T-cell (primary cell): ENCODE measurements at regions not wholly inside any gene's neighbourhood (a gene's known extent, or its start where the extent isn't known, plus 50 kb on each side); places are given as distances from the start of the nearest gene placed in this dataset.

Experiments
- ATAC-seq, 4 experiments: fragments of 200-7000 bp in 3 of 4; fragments of 150-1000 bp in 1 of 4; cut with Tn5 transposase; replicated peaks in 1 of 4; 1 replicate in 3 of 4; 2 replicates in 1 of 4; pipeline ENCODE4 v1.10.0; 2021; ENCODE audit warnings: moderate library complexity in 3 of 4, mild to moderate bottlenecking in 2 of 4, moderate number of reproducible peaks in 1 of 4
- CTCF ChIA-PET, 2 donors: fragments of 300-600 bp; sonication (Branson Sonifier 250); formaldehyde crosslinking; loops; one replicate each; lab custom pipeline; 2022; ENCODE audit warnings: antibody characterized with exemption in 2 of 2; lab: Charles Lee
- POLR2A ChIA-PET, 2 donors: fragments of 300-600 bp; sonication (Branson Sonifier 250); formaldehyde crosslinking; loops; one replicate each; lab custom pipeline; 2022; ENCODE audit warnings: antibody characterized with exemption in 2 of 2; lab: Charles Lee
- DNase-seq, 35 experiments: peaks; one replicate each; pipeline versions ENCODE4 v3.0.0 to v3.0.0-alpha.2; 2013 to 2023
- H3K27ac ChIP-seq: one replicate; pipeline ENCODE4 v1.5.1; 2013; ENCODE audit warnings: low read length
- H3K27me3 ChIP-seq, 2 experiments: replicated peaks in 1 of 2; 1 replicate in 1 of 2; 2 replicates in 1 of 2; pipeline versions ENCODE4 v1.6.1 to v1.7.0; 2013; ENCODE audit warnings: low read length in 1 of 2, mixed read lengths in 1 of 2; ENCODE audit not compliant: control insufficient read depth in 2 of 2, insufficient read depth in 2 of 2; ENCODE audit errors: extremely low read depth in 1 of 2
- H3K36me3 ChIP-seq, 2 donors: 1 replicate in 1 of 2; 2 replicates in 1 of 2; pipeline versions ENCODE4 v1.6.1 to v1.7.0; 2013; ENCODE audit warnings: low read length in 1 of 2; ENCODE audit not compliant: control insufficient read depth in 2 of 2, insufficient read depth in 1 of 2; ENCODE audit errors: extremely low read depth in 1 of 2
- H3K4me1 ChIP-seq, 2 experiments: 1 replicate in 1 of 2; 2 replicates in 1 of 2; pipeline versions ENCODE4 v1.6.1 to v1.7.0; 2013; ENCODE audit warnings: low read length in 2 of 2, mixed read lengths in 1 of 2; ENCODE audit not compliant: insufficient read depth in 2 of 2, control insufficient read depth in 1 of 2; ENCODE audit errors: extremely low read depth in 1 of 2
- H3K4me3 ChIP-seq, 2 donors: 1 replicate in 1 of 2; 2 replicates in 1 of 2; pipeline versions ENCODE4 v1.5.1 to v1.7.0; 2013; ENCODE audit warnings: mild to moderate bottlenecking in 2 of 2, low read length in 1 of 2, moderate library complexity in 1 of 2; ENCODE audit not compliant: control insufficient read depth in 1 of 2; ENCODE audit errors: extremely low read depth in 1 of 2
- H3K9me3 ChIP-seq: 2 replicates; pipeline ENCODE4 v1.7.0; 2013
- H3K27ac Mint-ChIP-seq, 2 donors: one replicate each; pipeline ENCODE4 v1.8.0; 2020 to 2021; ENCODE audit warnings: mild to moderate bottlenecking in 2 of 2, mixed read lengths in 2 of 2
- H3K27me3 Mint-ChIP-seq, 2 donors: one replicate each; pipeline ENCODE4 v1.8.0; 2021 to 2022; ENCODE audit warnings: mixed read lengths in 2 of 2
- H3K36me3 Mint-ChIP-seq: one replicate; pipeline ENCODE4 v1.8.0; 2021; ENCODE audit warnings: mixed read lengths
- H3K4me1 Mint-ChIP-seq, 3 donors: one replicate each; pipeline ENCODE4 v1.8.0; 2020 to 2022; ENCODE audit warnings: mixed read lengths in 3 of 3, mild to moderate bottlenecking in 1 of 3
- H3K4me3 Mint-ChIP-seq, 3 donors: one replicate each; pipeline ENCODE4 v1.8.0; 2020 to 2022; ENCODE audit warnings: mild to moderate bottlenecking in 3 of 3, mixed read lengths in 3 of 3, moderate library complexity in 3 of 3
- H3K9me3 Mint-ChIP-seq, 3 donors: one replicate each; pipeline ENCODE4 v1.8.0; 2020 to 2022; ENCODE audit warnings: mixed read lengths in 3 of 3
- WGBS: methylation state at CpG from one replicate; pipeline ENCODE4 v1.1.5; 2013; ENCODE audit warnings: missing lambda C conversion rate; ENCODE audit not compliant: insufficient coverage; 5-methylcytosine and 5-hydroxymethylcytosine counted together

- WGBS: 82% methylated on average over 7 of the region's 9 CpGs
- H3K27ac ChIP-seq: no peak overlapping the region
- Mint-ChIP-seq H3K4me3 (no peak overlapping the region), H3K27ac (no peak overlapping the region), H3K9me3 (peaks cover 0 to 8% (median 0%) of the 10 kb centered on the region in 3 donors), H3K36me3 (no peaks in the 10 kb centered on the region), H3K27me3 (no peaks in the 10 kb centered on the region), H3K4me1 (no peaks in the 10 kb centered on the region)
- no peaks in the 10 kb centered on the region for H3K36me3 ChIP-seq
- no peaks in the 10 kb centered on the region for H3K4me1 ChIP-seq
- H3K9me3 ChIP-seq: no peaks in the 10 kb centered on the region
- peaks cover 0 to 3% of the 10 kb centered on the region in 2 experiments for H3K27me3 ChIP-seq
- ChIA-PET CTCF (no interaction called here), POLR2A (no interaction called here)
- ATAC-seq (no peak), DNase-seq (no peak)
- H3K4me3 ChIP-seq: no peak overlapping the region
These were observed 154.3 kb upstream of the IRX2 start for GRCh38 chr5:2905741-2906140.

GRCh38 chr5:2904956-2905355 is 153.5 kb upstream of the IRX2 start:
- 86% methylated on average over 4 of the region's 9 CpGs for WGBS
- Mint-ChIP-seq H3K27ac (no peak overlapping the region), H3K4me3 (no peak overlapping the region), H3K36me3 (no peaks in the 10 kb centered on the region), H3K4me1 (no peaks in the 10 kb centered on the region), H3K27me3 (no peaks in the 10 kb centered on the region), H3K9me3 (peaks cover 0 to 8% (median 0%) of the 10 kb centered on the region in 3 donors)
- DNase-seq (no peak), ATAC-seq (no peak)
- ChIA-PET CTCF (no interaction called here), POLR2A (no interaction called here)
- Histone ChIP-seq H3K36me3 (no peaks in the 10 kb centered on the region), H3K9me3 (no peaks in the 10 kb centered on the region), H3K4me3 (no peak overlapping the region), H3K27me3 (peaks cover 0 to 3% of the 10 kb centered on the region in 2 experiments), H3K4me1 (no peaks in the 10 kb centered on the region), H3K27ac (no peak overlapping the region)

GRCh38 chr5:2904399-2904798 is 152.9 kb upstream of the IRX2 start:
- Histone ChIP-seq H3K9me3 (no peaks in the 10 kb centered on the region), H3K4me3 (no peak overlapping the region), H3K36me3 (no peaks in the 10 kb centered on the region), H3K27ac (no peak overlapping the region), H3K27me3 (peaks cover 0 to 3% of the 10 kb centered on the region in 2 experiments), H3K4me1 (no peaks in the 10 kb centered on the region)
- H3K36me3 Mint-ChIP-seq: no peaks in the 10 kb centered on the region
- POLR2A ChIA-PET: no interaction called here
- H3K4me1 Mint-ChIP-seq: no peaks in the 10 kb centered on the region
- 74% methylated on average over 13 of the region's 13 CpGs for WGBS
- ATAC-seq: no peak
- no peak overlapping the region for H3K4me3 Mint-ChIP-seq
- CTCF ChIA-PET: no interaction called here
- H3K27me3 Mint-ChIP-seq: no peaks in the 10 kb centered on the region
- H3K9me3 Mint-ChIP-seq: peaks cover 0 to 8% (median 0%) of the 10 kb centered on the region in 3 donors
- DNase-seq: no peak
- H3K27ac Mint-ChIP-seq: no peak overlapping the region

- ATAC-seq (no peak), DNase-seq (no peak)
- Histone ChIP-seq H3K27ac (no peak overlapping the region), H3K4me1 (no peaks in the 10 kb centered on the region), H3K9me3 (no peaks in the 10 kb centered on the region), H3K36me3 (no peaks in the 10 kb centered on the region), H3K27me3 (peaks cover 0 to 3% of the 10 kb centered on the region in 2 experiments), H3K4me3 (no peak overlapping the region)
- Mint-ChIP-seq H3K27me3 (no peaks in the 10 kb centered on the region), H3K27ac (no peak overlapping the region), H3K4me1 (no peaks in the 10 kb centered on the region), H3K9me3 (peaks cover 0 to 8% (median 0%) of the 10 kb centered on the region in 3 donors), H3K4me3 (no peak overlapping the region), H3K36me3 (no peaks in the 10 kb centered on the region)
- POLR2A ChIA-PET: no interaction called here
- CTCF ChIA-PET: no interaction called here
- 82% methylated on average over 29 of the region's 30 CpGs for WGBS
These were observed 152.2 kb upstream of the IRX2 start for GRCh38 chr5:2903451-2904395.

GRCh38 chr5:2902742-2903297 is 151.3 kb upstream of the IRX2 start:
- Mint-ChIP-seq H3K27me3 (no peaks in the 10 kb centered on the region), H3K4me3 (no peak overlapping the region)
- DNase-seq: no peak

GRCh38 chr5:2902186-2902585 is 150.7 kb upstream of the IRX2 start:
- H3K27ac Mint-ChIP-seq: no peak overlapping the region
- H3K4me1 Mint-ChIP-seq: no peaks in the 10 kb centered on the region
- H3K36me3 Mint-ChIP-seq: no peaks in the 10 kb centered on the region
- Histone ChIP-seq H3K9me3 (no peaks in the 10 kb centered on the region), H3K4me3 (no peak overlapping the region), H3K4me1 (no peaks in the 10 kb centered on the region), H3K27ac (no peak overlapping the region), H3K36me3 (no peaks in the 10 kb centered on the region), H3K27me3 (peaks cover 0 to 3% of the 10 kb centered on the region in 2 experiments)
- H3K27me3 Mint-ChIP-seq: no peaks in the 10 kb centered on the region
- 45% methylated on average over 3 of the region's 5 CpGs for WGBS
- ATAC-seq (no peak), DNase-seq (no peak)
- H3K4me3 Mint-ChIP-seq: no peak overlapping the region
- ChIA-PET CTCF (no interaction called here), POLR2A (no interaction called here)
- peaks cover 0 to 8% (median 0%) of the 10 kb centered on the region in 3 donors for H3K9me3 Mint-ChIP-seq

More at GRCh38 chr5:2902742-2903297, 151.3 kb upstream of the IRX2 start:
- H3K4me3 ChIP-seq: no peak overlapping the region
- no peaks in the 10 kb centered on the region for H3K9me3 ChIP-seq
- no peaks in the 10 kb centered on the region for H3K36me3 ChIP-seq
- no peaks in the 10 kb centered on the region for H3K36me3 Mint-ChIP-seq
- H3K4me1 Mint-ChIP-seq: no peaks in the 10 kb centered on the region
- CTCF ChIA-PET: no interaction called here
- no peaks in the 10 kb centered on the region for H3K4me1 ChIP-seq
- no peak overlapping the region for H3K27ac Mint-ChIP-seq
- ATAC-seq: no peak
- H3K27ac ChIP-seq: no peak overlapping the region
- POLR2A ChIA-PET: no interaction called here
- WGBS: 88% methylated on average over 10 of the region's 13 CpGs
- H3K27me3 ChIP-seq: peaks cover 0 to 3% of the 10 kb centered on the region in 2 experiments
- peaks cover 0 to 8% (median 0%) of the 10 kb centered on the region in 3 donors for H3K9me3 Mint-ChIP-seq
